H1 (cell line): ENCODE measurements at regions not wholly inside any gene's neighbourhood (a gene's known extent, or its start where the extent isn't known, plus 50 kb on each side); places are given as distances from the start of the nearest gene placed in this dataset.

Source experiments
- CTCF ChIA-PET: fragments of 300-600 bp; sonication (Branson Sonifier 250); formaldehyde crosslinking; loops from one replicate; lab custom pipeline; 2021; ENCODE audit not compliant: partially characterized antibody; lab: Charles Lee
- POLR2A ChIA-PET: fragments of 300-600 bp; sonication (Branson Sonifier 250); formaldehyde crosslinking; loops from one replicate; lab custom pipeline; 2021; ENCODE audit warnings: inconsistent platforms; ENCODE audit not compliant: partially characterized antibody; lab: Charles Lee
- DNase-seq, 2 experiments: peaks; one replicate each; pipeline versions ENCODE4 v3.0.0 to v3.0.0-alpha.2; 2010 to 2022; ENCODE audit warnings: low spot score in 2 of 2, low read depth in 1 of 2, mixed read lengths in 1 of 2
- FAIRE-seq: peaks from 2 replicates; lab custom pipeline; 2011; peaks lifted over from hg19 to GRCh38; lab: Jason Lieb, UNC
- H2AFZ ChIP-seq: 2 replicates; pipeline ENCODE4 v1.8.1; 2012; ENCODE audit warnings: low read length, inconsistent platforms
- H2AK5ac ChIP-seq: 2 replicates; pipeline ENCODE4 v1.6.1; 2013; ENCODE audit warnings: low read depth, low read length
- H2BK120ac ChIP-seq: replicated peaks from 2 replicates; pipeline ENCODE3; 2013; ENCODE audit warnings: low read depth, low read length, inconsistent platforms
- H2BK12ac ChIP-seq: 2 replicates; pipeline ENCODE4 v1.6.1; 2013; ENCODE audit warnings: low read depth, low read length
- H2BK15ac ChIP-seq: 2 replicates; pipeline ENCODE4 v1.6.1; 2013; ENCODE audit warnings: low read length
- H2BK20ac ChIP-seq: 2 replicates; pipeline ENCODE4 v1.6.1; 2013; ENCODE audit warnings: low read length
- H2BK5ac ChIP-seq: 2 replicates; pipeline ENCODE4 v1.6.1; 2013; ENCODE audit warnings: low read depth, low read length
- H3K14ac ChIP-seq: 2 replicates; pipeline ENCODE4 v1.6.1; 2013; ENCODE audit warnings: inconsistent platforms; ENCODE audit not compliant: insufficient read length
- H3K18ac ChIP-seq: 2 replicates; pipeline ENCODE4 v1.6.1; 2013; ENCODE audit warnings: low read length; ENCODE audit errors: extremely low read depth
- H3K23ac ChIP-seq: 2 replicates; pipeline ENCODE4 v1.6.1; 2013; ENCODE audit warnings: inconsistent platforms; ENCODE audit not compliant: insufficient read length
- H3K23me2 ChIP-seq: 2 replicates; pipeline ENCODE4 v1.6.1; 2013; ENCODE audit warnings: low read depth, low read length
- H3K27ac ChIP-seq: 2 replicates; pipeline ENCODE4 v1.6.1; 2011; ENCODE audit warnings: low read depth, low read length, inconsistent platforms
- H3K27me3 ChIP-seq, 4 experiments: replicated peaks in 1 of 4; 1 replicate in 1 of 4; 2 replicates in 3 of 4; pipeline versions ENCODE4 v1.6.1 to v1.8.1; 2011 to 2013; ENCODE audit warnings: low read length in 3 of 4, mild to moderate bottlenecking in 3 of 4, inconsistent platforms in 2 of 4, mixed read lengths in 2 of 4, moderate library complexity in 1 of 4; ENCODE audit not compliant: control insufficient read depth in 3 of 4, insufficient read depth in 3 of 4; ENCODE audit errors: extremely low read depth in 1 of 4
- H3K36me3 ChIP-seq, 4 experiments: 2 replicates each; pipeline versions ENCODE4 v1.6.1 to v1.8.1; 2011 to 2013; ENCODE audit warnings: mild to moderate bottlenecking in 4 of 4, low read length in 3 of 4, moderate library complexity in 2 of 4, control low read depth in 1 of 4, inconsistent platforms in 1 of 4; ENCODE audit not compliant: insufficient read depth in 4 of 4, control insufficient read depth in 2 of 4
- H3K4ac ChIP-seq: replicated peaks from 2 replicates; pipeline ENCODE3; 2013; ENCODE audit warnings: low read length, low read depth, mixed read lengths, inconsistent platforms; ENCODE audit not compliant: insufficient read length
- H3K4me1 ChIP-seq, 4 experiments: replicated peaks in 1 of 4; 1 replicate in 1 of 4; 2 replicates in 3 of 4; pipeline versions ENCODE4 v1.6.1 to v1.8.1; 2011 to 2013; ENCODE audit warnings: low read length in 3 of 4, inconsistent platforms in 2 of 4, mixed read lengths in 1 of 4; ENCODE audit not compliant: insufficient read depth in 4 of 4, control insufficient read depth in 3 of 4
- H3K4me2 ChIP-seq, 2 experiments: 2 replicates each; pipeline versions ENCODE4 v1.6.1 to v1.8.1; 2011 to 2013; ENCODE audit warnings: low read depth in 2 of 2, low read length in 2 of 2, control low read depth in 1 of 2, inconsistent platforms in 1 of 2, mild to moderate bottlenecking in 1 of 2; ENCODE audit not compliant: insufficient read depth in 1 of 2
- H3K4me3 ChIP-seq, 4 experiments: fragments of 200-600, 300-600 bp in 1 of 4; sonication (generic), shearing (Covaris generic), sonication (Bioruptor Twin) in 1 of 4; 2 replicates each; pipeline versions ENCODE4 v1.5.1 to v1.8.1; 2011 to 2016; ENCODE audit warnings: low read length in 4 of 4, low read depth in 3 of 4, control low read depth in 2 of 4, inconsistent platforms in 2 of 4, mild to moderate bottlenecking in 2 of 4, mixed read lengths in 1 of 4, moderate library complexity in 1 of 4; ENCODE audit not compliant: insufficient read depth in 2 of 4; ENCODE audit errors: extremely low read depth in 1 of 4
- H3K56ac ChIP-seq: replicated peaks from 2 replicates; pipeline ENCODE3; 2013; ENCODE audit warnings: low read depth, mild to moderate bottlenecking, mixed read lengths, low read length, inconsistent platforms; ENCODE audit not compliant: insufficient read length
- H3K79me1 ChIP-seq: 2 replicates; pipeline ENCODE4 v1.6.1; 2013; ENCODE audit warnings: low read depth, low read length, control low read depth
- H3K79me2 ChIP-seq, 2 experiments: 2 replicates each; pipeline versions ENCODE4 v1.6.1 to v1.8.1; 2012 to 2013; ENCODE audit warnings: low read length in 2 of 2, mild to moderate bottlenecking in 2 of 2, inconsistent platforms in 1 of 2; ENCODE audit not compliant: insufficient read depth in 2 of 2, control insufficient read depth in 1 of 2
- H3K9ac ChIP-seq, 4 experiments: replicated peaks in 1 of 4; 1 replicate in 1 of 4; 2 replicates in 3 of 4; pipeline versions ENCODE4 v1.6.1 to v1.8.1; 2011 to 2013; ENCODE audit warnings: low read depth in 3 of 4, low read length in 3 of 4, control low read depth in 2 of 4, mild to moderate bottlenecking in 2 of 4, moderate library complexity in 2 of 4, inconsistent platforms in 1 of 4; ENCODE audit errors: extremely low read depth in 1 of 4
- H3K9me3 ChIP-seq, 2 experiments: 2 replicates each; pipeline versions ENCODE4 v1.6.1 to v1.8.1; 2012 to 2013; ENCODE audit warnings: mild to moderate bottlenecking in 2 of 2, moderate library complexity in 2 of 2, control low read depth in 1 of 2, inconsistent platforms in 1 of 2, low read depth in 1 of 2, low read length in 1 of 2, mixed read lengths in 1 of 2; ENCODE audit not compliant: insufficient read depth in 2 of 2
- H4K20me1 ChIP-seq, 2 experiments: replicated peaks in 1 of 2; 2 replicates each; pipeline versions ENCODE3 to v1.8.1; 2011 to 2013; ENCODE audit warnings: inconsistent platforms in 2 of 2, low read length in 2 of 2, mild to moderate bottlenecking in 1 of 2; ENCODE audit not compliant: insufficient read depth in 2 of 2, control insufficient read depth in 1 of 2
- H4K5ac ChIP-seq: 2 replicates; pipeline ENCODE4 v1.6.1; 2013; ENCODE audit warnings: low read length, low read depth, mixed read lengths, inconsistent platforms; ENCODE audit not compliant: insufficient read length
- H4K8ac ChIP-seq: 2 replicates; pipeline ENCODE4 v1.8.0; 2013; ENCODE audit warnings: mild to moderate bottlenecking, moderate library complexity, low read length, inconsistent platforms; ENCODE audit not compliant: insufficient read depth; ENCODE audit errors: extremely low read depth
- H4K91ac ChIP-seq: replicated peaks from 2 replicates; pipeline ENCODE3; 2013; ENCODE audit warnings: low read length, mixed read lengths, inconsistent platforms; ENCODE audit not compliant: insufficient read length
- EZH2 ChIP-seq: fragments of 200-600 bp; sonication (generic); IDR thresholded peaks from 2 replicates; pipeline ENCODE4 v1.7.1; 2012; ENCODE audit warnings: low read depth, mild to moderate bottlenecking, moderate library complexity, low read length, inconsistent platforms; ENCODE audit not compliant: severe bottlenecking
- MAX ChIP-seq: IDR thresholded peaks from 2 replicates; pipeline ENCODE4 v1.6.1; 2012; ENCODE audit warnings: inconsistent platforms
- RBBP5 ChIP-seq: IDR thresholded peaks from 2 replicates; pipeline ENCODE4 v1.7.1; 2012; ENCODE audit warnings: low read depth, mild to moderate bottlenecking, inconsistent platforms, low read length, moderate library complexity, borderline replicate concordance
- TBP ChIP-seq: IDR thresholded peaks from 2 replicates; pipeline ENCODE4 v1.6.1; 2011; ENCODE audit warnings: low read depth, low read length, improper control_type of control experiment
- WGBS, 2 experiments: shearing (Covaris generic) in 1 of 2; methylation state at CpG; one replicate each; pipeline versions ENCODE4 v1.1.6 to v1.1.7; 2013 to 2015; ENCODE audit warnings: low lambda C conversion rate in 2 of 2, mixed read lengths in 2 of 2, inconsistent platforms in 1 of 2, low coverage in 1 of 2, missing lambda C conversion rate in 1 of 2; ENCODE audit not compliant: insufficient replicate concordance in 2 of 2, insufficient coverage in 1 of 2, insufficient read length in 1 of 2; ENCODE audit errors: extremely low coverage in 1 of 2, missing lambda C conversion rate in 1 of 2; 5-methylcytosine and 5-hydroxymethylcytosine counted together

GRCh38 chr18:53861185-53861584 lies 363.3 kb downstream of the MBD2 start:
- Histone ChIP-seq H2BK120ac (no peak overlapping the region), H3K4me3 (no peak overlapping the region), H4K8ac (no peak overlapping the region), H3K9ac (no peak overlapping the region), H2BK20ac (no peak overlapping the region), H3K9me3 (no peaks in the 10 kb centered on the region), H2AFZ (no peak overlapping the region), H2AK5ac (no peak overlapping the region), H3K27ac (no peak overlapping the region), H4K5ac (no peak overlapping the region), H3K27me3 (no peaks in the 10 kb centered on the region), H3K18ac (no peak overlapping the region), H3K4ac (no peak overlapping the region), H3K79me1 (no peaks in the 10 kb centered on the region), H3K4me2 (no peak overlapping the region), H2BK5ac (no peak overlapping the region), H3K56ac (no peak overlapping the region), H3K4me1 (no peaks in the 10 kb centered on the region), H3K23ac (no peak overlapping the region), H2BK12ac (no peak overlapping the region), H2BK15ac (no peak overlapping the region), H4K91ac (no peak overlapping the region), H3K36me3 (no peaks in the 10 kb centered on the region), H3K23me2 (no peaks in the 10 kb centered on the region; the same call in 1 of the 2 replicates), H3K14ac (no peak overlapping the region), H3K79me2 (no peaks in the 10 kb centered on the region), H4K20me1 (no peaks in the 10 kb centered on the region)
- DNase-seq, result no peak
- POLR2A ChIA-PET, result no interaction called here
- FAIRE-seq, result no peak
- CTCF ChIA-PET, result no interaction called here
- no CpG with 5 or more reads among the region's 1 CpG for WGBS, 2 experiments
- TF ChIP-seq RBBP5 (no peak), EZH2 (no peak), TBP (no peak), MAX (no peak)
